GM18507 (cell line): ENCODE measurements at regions not wholly inside any gene's neighbourhood (a gene's known extent, or its start where the extent isn't known, plus 50 kb on each side); places are given as distances from the start of the nearest gene placed in this dataset.
"Not testable (repeated sequence)": the region's sequence is repeated elsewhere in the genome, so short reads cannot be mapped to it uniquely, and the experiment has no call there.

Experiments
- DNase-seq: peaks from one replicate; pipeline ENCODE4 v3.0.0; 2011; ENCODE audit warnings: low read depth; ENCODE audit not compliant: insufficient read length; ENCODE audit errors: extremely low spot score
- FAIRE-seq: peaks from 2 replicates; lab custom pipeline; 2011; peaks lifted over from hg19 to GRCh38; lab: Jason Lieb, UNC

GRCh38 chr9:115777610-115778009 lies 376.0 kb upstream of the PAPPA start:
- FAIRE-seq = no peak
- no peak for DNase-seq

- no peak for FAIRE-seq
- DNase-seq = no peak
These were observed 372.4 kb upstream of the PAPPA start for GRCh38 chr9:115781070-115781736.

DNA sequence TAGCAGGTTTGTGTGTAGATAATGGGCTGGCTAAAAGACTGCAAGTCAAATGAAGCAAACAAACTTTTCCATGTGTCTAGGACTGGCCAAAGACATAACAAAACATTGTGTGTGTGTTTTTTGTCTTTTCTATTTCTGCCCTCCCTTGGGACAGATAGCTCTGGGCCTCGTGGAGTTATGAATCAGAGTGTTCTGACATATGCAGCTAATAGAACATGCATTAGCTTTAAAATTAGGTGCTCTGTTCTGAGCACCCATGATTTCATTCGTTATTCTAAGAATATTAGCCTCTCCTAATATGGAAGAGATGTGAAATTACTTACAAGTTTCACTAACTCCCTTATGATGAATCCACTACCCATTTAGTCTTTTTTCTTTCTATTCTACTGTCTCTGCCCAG lies 367.3 kb upstream of the PAPPA start:
- DNase-seq = no peak
- no peak for FAIRE-seq

DNA sequence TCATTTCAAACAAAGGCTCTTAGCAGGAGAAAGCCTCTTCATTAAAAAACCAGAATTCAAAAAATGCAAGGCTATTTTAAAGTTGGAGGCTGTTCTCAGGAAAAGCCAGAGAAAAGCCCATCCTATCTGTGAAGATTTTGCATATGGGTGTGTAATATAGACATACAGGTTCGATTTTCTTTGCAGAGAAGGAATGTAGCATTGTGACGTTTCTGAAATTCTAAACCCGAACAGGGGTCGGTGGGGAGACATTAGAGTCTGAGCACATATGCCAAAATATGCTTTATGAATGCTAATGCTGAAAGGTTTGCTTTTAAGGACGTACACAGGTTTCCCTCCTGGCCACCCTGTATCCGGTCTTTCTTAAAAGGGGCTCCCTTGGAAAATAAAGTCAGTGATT lies 363.1 kb upstream of the PAPPA start:
- FAIRE-seq = no peak
- no peak for DNase-seq

DNA sequence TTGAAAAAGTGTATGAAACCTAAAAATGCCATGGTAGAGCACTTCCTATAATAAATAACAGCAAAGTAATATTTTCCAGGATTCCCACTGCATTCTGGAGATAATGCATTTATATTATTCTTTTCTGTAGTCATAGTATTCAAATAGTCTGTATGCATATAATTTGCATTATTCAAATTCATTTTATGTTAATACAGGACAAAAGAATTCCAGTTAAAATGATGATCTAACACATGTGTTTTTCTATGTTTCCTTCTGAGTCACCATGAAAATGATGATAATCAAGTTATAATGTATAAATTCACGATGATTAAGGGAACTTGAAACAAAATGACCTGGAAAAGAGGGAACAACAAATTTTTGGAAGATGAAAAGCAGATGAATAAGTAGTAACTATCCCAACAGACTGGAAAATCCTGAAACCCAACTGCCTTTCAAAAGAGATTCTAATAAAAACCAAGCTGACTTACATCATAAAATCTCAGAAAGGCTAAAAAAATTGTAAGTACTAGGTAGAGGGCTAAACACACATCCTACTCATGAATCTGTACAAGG lies 358.6 kb upstream of the PAPPA start:
- DNase-seq (no peak), FAIRE-seq (no peak)

DNA sequence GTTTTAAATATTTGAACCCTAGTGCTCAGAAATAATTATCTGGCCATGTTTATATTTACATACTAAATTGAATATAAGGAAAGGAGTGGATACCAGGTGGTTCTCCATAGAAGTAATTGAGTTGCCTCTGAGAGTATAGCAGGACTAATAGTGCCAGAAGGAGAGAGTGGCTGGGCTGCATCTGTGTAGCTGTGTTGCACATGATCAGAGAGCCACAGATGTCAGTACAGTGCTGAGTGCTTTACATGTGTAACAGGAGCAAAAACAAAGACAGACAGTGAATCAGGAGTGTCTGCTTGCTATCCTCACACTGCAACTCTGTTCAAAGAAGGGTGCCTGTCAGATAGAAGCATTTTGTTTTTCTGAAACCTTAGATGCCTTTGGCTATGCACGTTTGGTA lies 353.9 kb upstream of the PAPPA start:
- FAIRE-seq (no peak), DNase-seq (no peak)

DNA sequence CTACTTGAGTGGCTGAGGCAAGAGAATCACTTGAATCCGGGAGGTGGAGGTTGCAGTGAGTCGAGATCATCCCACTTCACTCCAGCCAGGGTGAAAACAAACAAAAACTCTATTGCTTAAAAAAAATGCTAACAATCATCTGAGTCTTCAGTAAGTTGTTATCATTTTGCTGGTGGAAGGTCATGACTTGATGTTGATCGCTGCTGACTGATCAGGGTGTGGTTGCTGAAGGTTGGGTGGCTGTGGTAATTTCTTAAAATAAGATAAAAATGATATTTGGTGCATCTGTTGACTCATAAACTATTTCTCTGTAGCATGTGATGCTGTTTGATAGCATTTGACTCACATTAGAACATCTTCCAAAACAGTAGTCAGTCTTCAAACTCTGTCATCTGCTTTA lies 349.4 kb upstream of the PAPPA start:
- FAIRE-seq (no peak), DNase-seq (no peak)

DNA sequence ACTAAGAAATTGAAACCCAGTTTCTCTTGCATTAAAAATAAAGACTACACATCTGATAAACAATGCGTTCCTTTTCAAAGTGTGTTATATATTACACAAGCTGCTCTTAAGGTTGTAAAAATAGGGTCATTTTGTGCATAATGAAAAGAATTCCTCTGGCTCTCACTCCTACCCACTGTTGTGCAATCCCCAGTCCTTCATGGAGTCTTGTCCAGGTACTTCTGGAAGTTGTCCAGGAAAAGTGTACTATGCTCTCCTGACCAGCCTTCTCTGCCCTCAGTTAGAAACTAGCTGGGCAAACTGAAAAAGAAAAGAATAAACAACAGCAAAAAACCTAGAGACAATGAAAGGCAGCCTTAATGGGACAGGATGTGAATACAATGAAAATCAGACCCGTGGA lies 345.5 kb upstream of the PAPPA start:
- DNase-seq = no peak
- FAIRE-seq = no peak

DNA sequence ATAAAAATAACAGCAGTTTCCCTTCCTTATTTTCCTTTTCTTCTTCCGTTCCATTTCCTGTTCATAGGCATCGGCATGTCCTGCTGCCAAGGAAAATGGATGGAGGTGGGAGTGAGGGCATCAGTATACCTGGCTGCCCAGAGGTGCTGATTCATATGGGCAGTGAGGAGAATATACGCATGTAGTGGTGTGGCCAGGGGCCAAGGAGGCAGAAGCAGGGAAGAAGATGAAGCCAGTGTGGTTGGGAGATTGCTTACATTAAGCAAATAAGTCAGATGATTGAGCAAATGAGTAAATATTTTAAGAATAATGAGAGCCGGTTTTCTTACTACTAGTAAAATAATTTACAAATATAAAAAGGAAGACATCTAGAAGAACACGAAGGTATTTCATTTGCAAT lies 344.9 kb upstream of the PAPPA start:
- FAIRE-seq (no peak), DNase-seq (no peak)

DNA sequence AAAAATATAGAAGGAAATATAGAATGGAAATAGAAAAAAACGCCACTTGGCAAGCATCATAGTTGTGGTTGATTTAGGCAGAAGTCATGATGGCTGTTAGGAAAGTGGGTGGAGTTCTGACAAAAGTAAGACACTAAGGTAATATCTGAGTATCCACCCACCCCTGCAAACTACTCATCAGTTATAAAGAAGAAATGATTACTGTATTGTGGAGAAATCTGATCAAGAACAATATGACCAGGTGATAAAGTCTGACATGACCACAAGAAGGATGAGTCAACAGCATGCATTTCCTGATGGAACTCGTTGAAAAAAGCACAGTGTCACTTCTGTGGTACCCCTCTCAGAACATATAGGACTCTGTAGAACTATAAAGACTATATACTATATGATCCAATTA lies 343.4 kb upstream of the PAPPA start:
- FAIRE-seq (no peak), DNase-seq (no peak)

- no peak for DNase-seq
- FAIRE-seq = no peak
These were observed 339.5 kb upstream of the PAPPA start for GRCh38 chr9:115814081-115814480.

DNA sequence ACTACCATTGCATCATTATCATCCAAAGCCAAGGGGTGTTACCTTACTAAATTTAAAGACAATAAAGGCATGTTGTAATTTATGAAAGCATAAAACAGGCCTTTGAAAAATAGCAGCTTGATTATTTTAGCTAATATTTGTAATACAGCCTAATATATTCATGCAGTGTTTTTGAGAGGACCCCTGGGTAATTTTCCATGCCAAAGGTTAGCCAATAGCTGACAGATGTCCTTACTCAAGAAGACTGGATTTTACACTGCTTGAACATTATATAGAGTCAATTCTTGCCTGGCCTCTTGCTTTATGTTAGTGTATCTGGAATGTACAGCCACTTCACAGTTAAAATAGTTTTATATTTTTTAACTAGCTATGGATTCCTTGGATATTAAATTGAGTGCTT lies 337.8 kb upstream of the PAPPA start:
- FAIRE-seq = no peak

DNA sequence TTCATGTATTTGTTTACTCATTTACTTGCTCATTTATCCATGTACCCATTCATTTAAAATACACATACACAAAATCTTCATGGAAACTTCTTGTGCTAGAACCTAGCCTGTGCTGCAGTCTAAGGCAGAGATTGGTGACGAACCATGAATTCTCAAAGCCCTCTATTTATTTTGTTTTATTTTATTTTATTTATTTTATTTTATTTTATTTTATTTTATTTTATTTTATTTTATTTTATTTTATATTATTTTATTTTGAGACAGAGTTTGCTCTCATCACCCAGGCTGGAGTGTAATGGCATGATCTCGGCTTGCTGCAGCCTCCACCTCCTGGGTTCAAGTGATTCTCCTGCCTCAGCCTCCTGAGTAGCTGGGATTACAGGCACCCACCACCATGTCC lies 334.9 kb upstream of the PAPPA start:
- FAIRE-seq, DNase-seq: not testable (repeated sequence)

More for the DNA sequence above, 337.8 kb upstream of the PAPPA start:
- DNase-seq = no peak

GRCh38 chr9:115832031-115832430 lies 321.6 kb upstream of the PAPPA start:
- FAIRE-seq = no peak
- DNase-seq = no peak

DNA sequence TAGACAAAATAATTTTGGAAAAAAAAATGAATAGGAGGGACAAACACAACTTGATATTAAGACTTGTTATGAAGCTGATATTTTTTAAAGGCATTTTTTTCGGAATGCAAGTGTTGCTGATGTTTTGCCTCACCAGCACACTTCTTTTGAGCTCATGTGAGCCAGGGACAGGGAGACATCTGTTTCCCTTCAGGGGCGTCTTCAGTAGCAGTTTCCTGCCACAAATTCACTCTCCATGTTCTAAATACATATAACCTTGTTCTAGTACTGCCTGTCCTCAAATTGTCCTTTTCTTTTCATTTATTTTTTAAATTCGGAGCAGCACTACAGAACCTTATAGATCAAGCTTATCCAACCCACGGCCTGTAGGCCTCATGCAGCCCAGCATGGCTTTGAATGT lies 316.0 kb upstream of the PAPPA start:
- FAIRE-seq = no peak

GRCh38 chr9:115838417-115838816 lies 315.2 kb upstream of the PAPPA start:
- no peak for DNase-seq
- no peak for FAIRE-seq

More for the DNA sequence above, 316.0 kb upstream of the PAPPA start:
- no peak for DNase-seq

GRCh38 chr9:115844433-115844832 lies 309.2 kb upstream of the PAPPA start:
- FAIRE-seq, DNase-seq: not testable (repeated sequence)

DNA sequence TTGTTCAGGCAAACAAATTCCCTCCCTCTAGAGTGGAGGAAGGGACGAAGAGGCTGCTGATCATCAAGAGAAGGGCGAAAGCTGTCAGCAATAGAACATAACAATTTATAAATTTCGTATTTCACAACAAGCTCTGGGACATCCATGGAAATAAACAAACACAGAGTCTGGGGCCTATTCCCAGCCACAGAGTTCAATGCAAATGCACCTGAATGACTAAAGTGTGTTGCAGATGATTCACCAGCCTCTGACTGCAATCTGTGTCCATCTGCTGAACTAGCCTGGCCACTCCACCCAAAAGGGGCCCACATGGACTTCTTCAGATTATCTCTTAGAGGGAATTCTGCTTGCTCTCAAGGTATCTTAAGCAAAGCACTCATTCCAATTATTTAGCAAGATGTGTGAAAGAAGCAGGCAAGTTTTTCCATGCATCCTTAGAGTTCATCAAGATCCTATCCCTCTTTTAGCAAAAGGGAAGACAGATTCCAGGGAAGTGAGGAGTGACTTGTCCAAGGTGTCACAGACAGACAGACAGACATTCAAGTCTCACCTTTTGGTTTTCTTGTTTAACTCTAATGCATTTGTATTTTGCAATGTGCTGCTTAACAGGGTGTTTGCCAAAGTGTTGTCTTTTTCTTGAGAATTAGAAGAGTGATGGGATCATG lies 307.8 kb upstream of the PAPPA start:
- DNase-seq (no peak), FAIRE-seq (no peak)

- DNase-seq (no peak), FAIRE-seq (no peak)
These were observed 306.4 kb upstream of the PAPPA start for GRCh38 chr9:115847216-115847615.

- no peak for DNase-seq
- FAIRE-seq = no peak
These were observed 303.7 kb upstream of the PAPPA start for GRCh38 chr9:115849679-115850412.
